ENCODE measurements at regions not wholly inside any gene's neighbourhood (a gene's known extent, or its start where the extent isn't known, plus 50 kb on each side); places are given as distances from the start of the nearest gene placed in this dataset.

DNA sequence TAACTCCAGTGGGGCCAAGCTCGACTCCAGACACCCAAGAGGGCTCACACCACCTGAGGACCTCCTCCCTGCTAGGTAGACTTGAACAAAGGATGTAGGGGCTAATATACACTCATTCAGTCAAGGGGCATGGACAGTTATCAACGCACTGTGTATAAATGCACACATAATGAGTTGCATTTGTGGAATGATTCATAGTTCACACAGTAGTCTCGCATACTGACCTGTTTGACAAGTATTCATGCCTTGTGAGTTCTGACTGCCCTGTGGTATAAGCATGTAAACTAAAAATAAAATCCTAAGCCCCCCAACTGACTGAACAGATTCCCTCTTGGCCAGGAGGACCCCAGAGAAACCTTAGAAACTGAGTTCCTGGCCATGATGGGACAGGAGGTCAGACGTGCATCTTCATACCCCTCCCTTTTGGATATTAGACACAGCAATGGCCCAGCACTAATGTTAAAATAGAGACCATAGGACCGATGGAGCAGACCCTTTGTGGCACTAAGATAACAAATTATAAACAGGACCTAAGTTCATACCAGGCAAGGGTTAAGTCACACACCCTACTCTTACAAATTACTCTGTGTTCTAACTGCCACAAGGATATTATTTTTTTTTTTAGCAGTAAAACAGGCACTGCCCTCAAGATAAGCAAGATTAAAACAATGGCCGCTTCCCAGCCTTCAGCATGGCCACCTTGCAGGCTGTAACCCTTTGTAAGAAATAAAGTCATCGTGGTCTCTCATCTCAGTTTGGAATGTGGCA is 124.4 kb downstream of the TTLL2 start:
- TF ChIP-seq ZNF232 (CRISPR knock-in tag; IDR thresholded peaks at IDR 0.05) (no peak), NBN (IDR thresholded peaks at IDR 0.05; ENCODE audit: low read depth) (no peak), HNRNPLL (IDR thresholded peaks at IDR 0.05; ENCODE audit: low read depth, low read length, poor library complexity, severe bottlenecking) (no peak), ZNF324 (CRISPR knock-in tag; IDR thresholded peaks at IDR 0.05) (no peak), ARID2 (IDR thresholded peaks at IDR 0.05) (no peak)
- TF ChIP-seq, protein P1, sequence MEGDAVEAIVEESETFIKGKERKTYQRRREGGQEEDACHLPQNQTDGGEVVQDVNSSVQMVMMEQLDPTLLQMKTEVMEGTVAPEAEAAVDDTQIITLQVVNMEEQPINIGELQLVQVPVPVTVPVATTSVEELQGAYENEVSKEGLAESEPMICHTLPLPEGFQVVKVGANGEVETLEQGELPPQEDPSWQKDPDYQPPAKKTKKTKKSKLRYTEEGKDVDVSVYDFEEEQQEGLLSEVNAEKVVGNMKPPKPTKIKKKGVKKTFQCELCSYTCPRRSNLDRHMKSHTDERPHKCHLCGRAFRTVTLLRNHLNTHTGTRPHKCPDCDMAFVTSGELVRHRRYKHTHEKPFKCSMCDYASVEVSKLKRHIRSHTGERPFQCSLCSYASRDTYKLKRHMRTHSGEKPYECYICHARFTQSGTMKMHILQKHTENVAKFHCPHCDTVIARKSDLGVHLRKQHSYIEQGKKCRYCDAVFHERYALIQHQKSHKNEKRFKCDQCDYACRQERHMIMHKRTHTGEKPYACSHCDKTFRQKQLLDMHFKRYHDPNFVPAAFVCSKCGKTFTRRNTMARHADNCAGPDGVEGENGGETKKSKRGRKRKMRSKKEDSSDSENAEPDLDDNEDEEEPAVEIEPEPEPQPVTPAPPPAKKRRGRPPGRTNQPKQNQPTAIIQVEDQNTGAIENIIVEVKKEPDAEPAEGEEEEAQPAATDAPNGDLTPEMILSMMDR (IDR thresholded peaks at IDR 0.05 in 2 of 3, conservative IDR thresholded peaks at IDR 0.05 in 1 of 3; ENCODE audit: insufficient read depth in 2 of 3, low read depth in 1 of 3, low read length in 3 of 3) = no peak
